Fibroblast of villous mesenchyme (primary cell): ENCODE measurements at regions not wholly inside any gene's neighbourhood (a gene's known extent, or its start where the extent isn't known, plus 50 kb on each side); places are given as distances from the start of the nearest gene placed in this dataset.

Source experiments
- DNase-seq: peaks from one replicate; pipeline ENCODE4 v3.0.0-alpha.2; 2010; ENCODE audit warnings: low read depth
- H3K4me3 ChIP-seq: 2 replicates; pipeline ENCODE4 v1.5.1; 2011; ENCODE audit warnings: low read depth, mild to moderate bottlenecking, low read length
- CTCF ChIP-seq: IDR thresholded peaks from 2 replicates; pipeline ENCODE4 v1.5.1; 2012; ENCODE audit warnings: low read depth, mild to moderate bottlenecking, low read length; ENCODE audit not compliant: insufficient read depth

- TF ChIP-seq CTCF: no peak
- H3K4me3 ChIP-seq: no peak overlapping the region
- DNase-seq: peak; percentile 65
Measured at GRCh38 chr15:94086341-94086740, 145.0 kb upstream of the MCTP2 start.

- no peak overlapping the region for H3K4me3 ChIP-seq
- peak; percentile 92 for DNase-seq
Measured at GRCh38 chr15:94083467-94084052, 147.8 kb upstream of the MCTP2 start.

GRCh38 chr15:94081829-94082228 is 149.5 kb upstream of the MCTP2 start:
- H3K4me3 ChIP-seq: no peak overlapping the region
- no peak for DNase-seq
- TF ChIP-seq CTCF: no peak

More at GRCh38 chr15:94083467-94084052, 147.8 kb upstream of the MCTP2 start:
- peak; percentile 17 for TF ChIP-seq CTCF

- no peak overlapping the region for H3K4me3 ChIP-seq
- DNase-seq: no peak
- TF ChIP-seq CTCF: no peak
Measured at GRCh38 chr15:94080989-94081605, 150.3 kb upstream of the MCTP2 start.

GRCh38 chr15:94080416-94080815 is 150.9 kb upstream of the MCTP2 start:
- no peak for TF ChIP-seq CTCF
- DNase-seq: peak; percentile 82
- H3K4me3 ChIP-seq: no peak overlapping the region

- no peak overlapping the region for H3K4me3 ChIP-seq
- TF ChIP-seq CTCF: no peak
- DNase-seq: no peak
Measured at GRCh38 chr15:94079968-94080367, 151.4 kb upstream of the MCTP2 start.

GRCh38 chr15:94079459-94079858 is 151.9 kb upstream of the MCTP2 start:
- TF ChIP-seq CTCF: no peak
- DNase-seq: no peak
- H3K4me3 ChIP-seq: no peak overlapping the region
